Tibial nerve (tissue), 4 donors: ENCODE measurements at regions not wholly inside any gene's neighbourhood (a gene's known extent, or its start where the extent isn't known, plus 50 kb on each side); places are given as distances from the start of the nearest gene placed in this dataset.
"Not testable (repeated sequence)": the region's sequence is repeated elsewhere in the genome, so short reads cannot be mapped to it uniquely, and the experiment has no call there.

Source experiments
- DNase-seq, 2 donors: peaks; one replicate each; pipeline ENCODE4 v3.0.0-alpha.2; 2019; ENCODE audit warnings: low spot score in 2 of 2
- H3K27ac ChIP-seq, 4 donors: fragments of 200-600 bp; sonication (generic) in 3 of 4; one replicate each; pipeline ENCODE4 v1.5.1; 2017 to 2019; ENCODE audit warnings: mild to moderate bottlenecking in 1 of 4
- H3K27me3 ChIP-seq, 2 donors: fragments of 200-600 bp; sonication (generic) in 1 of 2; one replicate each; pipeline versions ENCODE4 v1.5.1 to v1.6.0; 2017 to 2019
- H3K36me3 ChIP-seq, 3 donors: fragments of 200-600 bp; sonication (generic); one replicate each; pipeline ENCODE4 v1.5.1; 2018 to 2019
- H3K4me1 ChIP-seq, 4 donors: fragments of 200-600 bp; sonication (generic) in 3 of 4; one replicate each; pipeline ENCODE4 v1.5.1; 2017 to 2019
- H3K4me3 ChIP-seq, 4 donors: fragments of 200-600 bp; sonication (generic) in 3 of 4; one replicate each; pipeline ENCODE4 v1.5.1; 2017 to 2019; ENCODE audit warnings: mild to moderate bottlenecking in 1 of 4, moderate library complexity in 1 of 4
- H3K9me3 ChIP-seq, 4 donors: fragments of 200-600 bp; sonication (generic) in 3 of 4; one replicate each; pipeline ENCODE4 v1.5.1; 2017 to 2019
- CTCF ChIP-seq, 5 experiments: fragments of 200-600 bp in 3 of 5; fragments of 450-650 bp in 2 of 5; sonication (generic) in 3 of 5; IDR thresholded peaks; one replicate each; pipeline ENCODE4 v1.5.1; 2016 to 2019; ENCODE audit warnings: antibody characterized with exemption in 5 of 5, mild to moderate bottlenecking in 3 of 5, moderate library complexity in 2 of 5
- EP300 ChIP-seq, 2 donors: sonication (generic); formaldehyde crosslinking; IDR thresholded peaks; one replicate each; pipeline ENCODE4 v1.6.1; 2017; ENCODE audit warnings: antibody characterized with exemption in 2 of 2, mild to moderate bottlenecking in 1 of 2
- POLR2A ChIP-seq, 2 donors: fragments of 450-650 bp; IDR thresholded peaks; one replicate each; pipeline ENCODE4 v1.6.1; 2017; ENCODE audit warnings: antibody characterized with exemption in 2 of 2, mild to moderate bottlenecking in 2 of 2, moderate library complexity in 2 of 2
- WGBS, 2 donors: methylation state at CpG; one replicate each; pipeline ENCODE4 v1.1.5; 2018; 5-methylcytosine and 5-hydroxymethylcytosine counted together

GRCh38 chr16:51985126-51985525, 561.8 kb downstream of the TOX3 start:
- no peak for DNase-seq
- Histone ChIP-seq H3K36me3 (no peaks in the 10 kb centered on the region), H3K4me1 (no peaks in the 10 kb centered on the region), H3K27ac (no peak overlapping the region), H3K4me3 (no peak overlapping the region), H3K27me3 (peaks cover 0 to 4% of the 10 kb centered on the region in 2 donors), H3K9me3 (no peaks in the 10 kb centered on the region)
- TF ChIP-seq POLR2A (IDR thresholded peaks at IDR 0.05) (no peak), CTCF (IDR thresholded peaks at IDR 0.05) (no peak), EP300 (IDR thresholded peaks at IDR 0.05) (no peak)
- WGBS, 2 donors, result 38 to 58% methylated on average over 2 of the region's 2 CpGs

GRCh38 chr16:51984395-51984794, 562.5 kb downstream of the TOX3 start:
- TF ChIP-seq EP300 (IDR thresholded peaks at IDR 0.05) (no peak), POLR2A (IDR thresholded peaks at IDR 0.05) (no peak), CTCF (IDR thresholded peaks at IDR 0.05) (no peak)
- no peak overlapping the region for H3K27ac ChIP-seq
- 53 to 54% methylated on average over 2 of the region's 2 CpGs for WGBS, 2 donors
- no peak for DNase-seq
- H3K27me3 ChIP-seq, result peaks cover 0 to 4% of the 10 kb centered on the region in 2 donors
- no peaks in the 10 kb centered on the region for H3K4me1 ChIP-seq
- H3K4me3 ChIP-seq, result no peak overlapping the region
- no peaks in the 10 kb centered on the region for H3K36me3 ChIP-seq
- no peaks in the 10 kb centered on the region for H3K9me3 ChIP-seq

- no peaks in the 10 kb centered on the region for H3K9me3 ChIP-seq
- peaks cover 0 to 4% of the 10 kb centered on the region in 2 donors for H3K27me3 ChIP-seq
- H3K4me3 ChIP-seq, result no peak overlapping the region
- H3K36me3 ChIP-seq, result no peaks in the 10 kb centered on the region
- WGBS, 2 donors, result 29 to 40% methylated on average over 11 of the region's 11 CpGs
- DNase-seq, result peak in 1 of 2 donors; percentile 34
- H3K27ac ChIP-seq, result no peak overlapping the region
- TF ChIP-seq CTCF (IDR thresholded peaks at IDR 0.05) (peak; percentile 52 to 67 (median 62)), EP300 (IDR thresholded peaks at IDR 0.05) (no peak)
- H3K4me1 ChIP-seq, result no peaks in the 10 kb centered on the region
Measured at GRCh38 chr16:51982715-51983680, 563.9 kb downstream of the TOX3 start.

GRCh38 chr16:51981725-51982124, 565.2 kb downstream of the TOX3 start:
- H3K4me1 ChIP-seq, result no peaks in the 10 kb centered on the region
- H3K4me3 ChIP-seq, result no peak overlapping the region
- no peak overlapping the region for H3K27ac ChIP-seq
- no peak for DNase-seq
- no peaks in the 10 kb centered on the region for H3K36me3 ChIP-seq
- H3K27me3 ChIP-seq, result peaks cover 0 to 4% of the 10 kb centered on the region in 2 donors
- TF ChIP-seq CTCF (IDR thresholded peaks at IDR 0.05), result no peak
- no peak for TF ChIP-seq EP300 (IDR thresholded peaks at IDR 0.05)
- TF ChIP-seq POLR2A (IDR thresholded peaks at IDR 0.05), result no peak
- 88% methylated on average over 3 of the region's 3 CpGs for WGBS, 2 donors
- no peaks in the 10 kb centered on the region for H3K9me3 ChIP-seq

GRCh38 chr16:51977506-51977905, 569.4 kb downstream of the TOX3 start:
- DNase-seq, H3K36me3 ChIP-seq, H3K9me3 ChIP-seq, H3K4me3 ChIP-seq, H3K27me3 ChIP-seq, H3K4me1 ChIP-seq, H3K27ac ChIP-seq: not testable (repeated sequence)
- 95 to 97% methylated on average over 2 of the region's 2 CpGs for WGBS, 2 donors
